Muscle of back (tissue), 3 donors: ENCODE measurements at regions not wholly inside any gene's neighbourhood (a gene's known extent, or its start where the extent isn't known, plus 50 kb on each side); places are given as distances from the start of the nearest gene placed in this dataset.

Experiments used
- DNase-seq, 3 donors: peaks; one replicate each; pipeline versions ENCODE4 v3.0.0 to v3.0.0-alpha.2; 2013

DNA sequence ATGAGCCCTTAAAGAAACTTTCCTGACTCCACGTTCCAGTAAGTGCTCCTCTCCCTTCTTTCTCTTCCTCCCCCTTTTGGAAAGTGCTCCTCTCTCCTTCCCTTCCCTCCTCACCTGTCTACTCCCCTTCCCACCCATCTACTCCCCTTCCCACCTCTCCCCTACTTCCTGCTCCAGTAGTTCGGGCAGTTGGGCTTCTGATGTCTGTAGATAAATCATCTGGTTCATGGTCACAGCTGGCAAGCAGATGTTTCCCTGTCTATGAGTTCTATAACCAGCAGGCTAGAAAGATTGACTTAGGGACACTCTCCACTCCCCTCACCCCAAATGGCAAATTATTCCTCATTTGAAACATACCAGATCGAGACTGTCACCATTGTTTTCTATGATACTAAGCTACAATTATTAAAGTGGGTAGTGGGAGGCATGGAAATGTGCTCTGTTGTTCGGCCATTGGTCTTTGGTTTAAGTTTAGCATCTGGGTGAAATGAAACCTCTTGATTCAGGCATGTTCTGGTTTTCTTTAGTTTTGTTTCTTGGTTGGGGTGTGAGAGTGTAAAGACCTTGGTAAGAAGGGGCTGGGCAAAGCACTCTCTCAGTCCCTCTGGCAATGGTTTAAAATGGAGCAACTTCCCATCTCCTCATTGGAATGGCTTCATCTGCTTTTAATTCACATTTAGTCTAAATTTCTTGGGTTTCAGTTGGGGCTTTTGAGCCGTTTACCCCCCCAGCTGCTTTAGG is 413.2 kb upstream of the SPRED2 start:
- DNase-seq: no peak

GRCh38 chr2:65842104-65842503 is 409.7 kb upstream of the SPRED2 start:
- no peak for DNase-seq

DNA sequence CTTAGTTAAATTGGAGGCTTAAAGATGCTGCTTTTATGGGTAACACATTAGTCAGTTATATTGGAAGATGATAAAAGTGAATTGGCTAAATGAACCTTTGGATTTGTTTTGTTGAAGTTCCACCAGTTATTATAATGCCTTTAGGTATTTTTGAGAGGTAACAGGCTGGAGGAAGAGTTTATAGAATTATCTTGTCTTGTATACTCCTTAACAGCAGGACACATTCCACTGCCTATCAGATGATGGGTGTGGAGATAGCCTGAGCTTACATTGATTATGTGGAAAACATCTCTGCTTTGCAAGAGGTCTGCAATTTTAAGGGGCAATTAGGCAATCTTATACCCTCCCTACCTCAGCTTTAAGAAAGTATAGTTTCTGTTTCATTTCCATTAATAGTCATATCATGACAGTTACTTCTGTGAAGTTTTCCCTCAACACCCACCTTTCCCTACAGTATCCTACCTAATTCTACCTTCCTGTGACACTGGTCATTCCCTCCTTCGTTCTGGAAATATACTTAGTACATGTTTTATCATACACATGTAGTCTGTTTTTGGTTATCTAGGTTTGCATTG is 403.7 kb upstream of the SPRED2 start:
- no peak for DNase-seq

DNA sequence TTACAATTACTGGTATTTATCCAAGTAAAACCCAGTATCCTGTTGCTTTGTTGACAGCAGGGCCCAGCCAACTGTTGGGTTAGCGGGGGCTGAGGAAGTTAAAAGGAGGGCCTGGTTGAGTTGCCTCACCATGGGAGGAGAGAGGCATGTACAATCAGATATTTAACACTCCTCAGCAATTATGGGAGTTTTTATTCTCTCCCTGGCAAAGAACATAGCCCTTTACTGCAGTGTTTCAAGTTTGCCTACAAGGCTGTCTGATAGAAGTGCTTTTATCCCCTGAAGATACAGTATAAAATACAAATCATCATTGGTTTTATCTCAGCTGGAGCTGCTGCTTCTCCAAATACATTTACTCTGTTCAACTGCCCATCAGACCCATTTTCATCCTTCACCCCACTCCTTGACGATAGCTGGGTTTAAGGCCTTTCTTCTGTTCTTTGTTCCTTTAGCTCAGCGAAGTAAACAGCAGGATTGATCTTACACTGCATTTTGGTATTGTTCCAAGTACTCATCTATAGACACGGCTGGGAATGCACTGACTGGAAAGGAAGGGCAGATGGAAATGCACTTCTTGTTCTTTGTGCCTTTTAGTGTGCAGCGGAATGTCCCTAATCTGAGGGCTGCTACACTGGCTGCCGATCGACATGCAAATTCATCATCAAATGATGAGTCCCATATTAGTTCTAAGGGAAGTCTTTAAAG is 402.5 kb upstream of the SPRED2 start:
- no peak for DNase-seq

DNA sequence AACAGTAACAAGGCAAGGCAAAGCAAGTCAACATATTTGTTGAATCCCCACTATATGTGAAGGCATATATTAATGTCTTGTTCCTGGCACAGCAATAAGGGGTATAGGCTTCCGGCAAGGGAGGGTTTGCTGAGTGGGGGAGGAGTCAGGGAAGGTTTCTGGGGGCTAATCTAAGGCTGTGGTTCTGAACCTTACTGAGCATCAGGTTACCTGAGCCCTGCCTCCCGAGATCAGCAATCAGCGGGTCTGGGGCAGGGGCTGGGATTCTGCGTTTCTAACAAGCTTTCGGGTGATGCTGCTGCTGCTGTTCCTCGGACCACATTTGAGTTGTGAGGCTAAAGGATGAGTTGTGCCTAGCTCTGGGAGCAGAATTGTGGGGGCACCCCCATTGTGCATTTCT is 401.7 kb upstream of the SPRED2 start:
- DNase-seq: no peak

DNA sequence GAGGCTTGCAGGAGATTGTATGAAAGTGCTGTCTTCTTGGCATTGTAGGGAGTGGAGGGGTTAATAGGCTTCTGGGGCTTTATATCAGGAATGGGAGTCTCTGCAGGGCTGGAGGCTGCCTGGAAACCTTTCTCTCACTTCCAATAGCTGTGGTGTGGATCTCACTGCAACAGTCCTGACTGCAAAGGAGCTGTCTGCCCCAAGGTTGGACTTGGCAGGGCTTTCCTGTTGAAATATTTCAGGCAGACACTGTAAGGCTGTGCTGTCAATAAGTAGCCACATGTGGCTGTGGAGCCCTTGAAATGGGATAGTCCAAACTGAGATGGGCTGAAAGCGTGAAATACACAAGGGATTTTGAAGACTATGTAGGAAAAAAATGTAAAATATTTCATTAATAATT is 399.1 kb upstream of the SPRED2 start:
- DNase-seq: peak in 1 of 3 donors; percentile 18

- no peak for DNase-seq
Measured at GRCh38 chr2:65826567-65826966, 394.2 kb upstream of the SPRED2 start.

DNA sequence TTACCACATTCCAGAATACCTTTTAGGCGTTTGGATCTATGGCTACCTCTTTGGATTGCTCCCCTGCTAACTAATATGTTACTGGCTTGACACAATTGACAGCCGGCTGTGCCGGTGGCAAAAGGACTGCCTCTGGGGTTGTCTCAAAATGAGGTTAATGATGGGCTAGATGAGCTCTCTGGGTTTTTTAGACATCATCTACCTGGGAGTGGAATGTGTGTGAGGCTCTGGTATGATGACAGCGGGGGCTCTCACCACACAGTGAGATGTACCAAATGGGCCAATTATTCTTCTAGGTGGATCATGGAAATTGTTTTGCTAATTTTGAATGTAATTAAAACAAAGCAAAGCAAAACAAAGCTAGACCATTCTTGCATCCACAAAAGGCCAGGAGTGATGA is 391.1 kb upstream of the SPRED2 start:
- DNase-seq: no peak

GRCh38 chr2:65820454-65820853 is 388.1 kb upstream of the SPRED2 start:
- no peak for DNase-seq

DNA sequence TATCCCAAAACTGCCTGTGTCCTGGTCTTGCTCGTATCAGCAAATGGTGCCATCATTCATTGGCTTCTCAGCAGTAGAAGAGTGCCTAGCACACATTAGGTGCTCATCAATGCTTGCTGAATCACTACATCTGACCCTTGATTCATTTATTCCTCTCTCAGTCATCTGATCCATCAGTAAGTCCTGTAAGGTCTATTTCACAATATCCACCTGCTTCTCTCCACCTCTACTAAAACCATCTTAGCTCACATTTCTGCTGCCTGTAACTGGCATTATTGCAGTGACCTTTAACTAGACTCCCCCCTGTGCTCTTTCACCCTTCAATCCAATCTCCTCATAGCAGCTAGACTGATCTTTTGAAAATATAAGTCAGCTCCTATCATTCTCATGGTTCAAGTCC is 387.6 kb upstream of the SPRED2 start:
- no peak for DNase-seq

- DNase-seq: no peak
Measured at GRCh38 chr2:65818873-65819451, 386.6 kb upstream of the SPRED2 start.

GRCh38 chr2:65813631-65814173 is 381.3 kb upstream of the SPRED2 start:
- no peak for DNase-seq

- DNase-seq: no peak
Measured at GRCh38 chr2:65812887-65813286, 380.5 kb upstream of the SPRED2 start.

- no peak for DNase-seq
Measured at GRCh38 chr2:65807942-65808341, 375.5 kb upstream of the SPRED2 start.

DNA sequence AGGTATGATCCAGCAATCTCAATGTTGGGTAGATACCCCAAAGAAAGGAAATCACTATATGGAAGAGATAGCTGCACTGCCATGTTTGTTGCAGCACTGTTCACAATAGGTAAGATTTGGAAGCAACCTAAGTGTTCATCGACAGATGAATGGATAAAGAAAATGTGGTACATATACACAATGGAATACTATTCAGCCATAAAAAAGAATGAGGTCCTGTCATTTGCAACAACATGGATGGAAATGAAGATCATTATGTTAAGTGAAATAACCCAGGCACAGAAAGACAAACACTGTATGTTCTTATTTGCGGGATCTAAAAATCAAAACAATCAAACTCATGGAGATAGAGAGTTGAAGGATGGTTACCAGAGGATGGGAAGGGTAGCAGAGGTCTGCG is 372.4 kb upstream of the SPRED2 start:
- no peak for DNase-seq

GRCh38 chr2:65802298-65802942 is 370.0 kb upstream of the SPRED2 start:
- no peak for DNase-seq

GRCh38 chr2:65800998-65801397 is 368.6 kb upstream of the SPRED2 start:
- DNase-seq: no peak

DNA sequence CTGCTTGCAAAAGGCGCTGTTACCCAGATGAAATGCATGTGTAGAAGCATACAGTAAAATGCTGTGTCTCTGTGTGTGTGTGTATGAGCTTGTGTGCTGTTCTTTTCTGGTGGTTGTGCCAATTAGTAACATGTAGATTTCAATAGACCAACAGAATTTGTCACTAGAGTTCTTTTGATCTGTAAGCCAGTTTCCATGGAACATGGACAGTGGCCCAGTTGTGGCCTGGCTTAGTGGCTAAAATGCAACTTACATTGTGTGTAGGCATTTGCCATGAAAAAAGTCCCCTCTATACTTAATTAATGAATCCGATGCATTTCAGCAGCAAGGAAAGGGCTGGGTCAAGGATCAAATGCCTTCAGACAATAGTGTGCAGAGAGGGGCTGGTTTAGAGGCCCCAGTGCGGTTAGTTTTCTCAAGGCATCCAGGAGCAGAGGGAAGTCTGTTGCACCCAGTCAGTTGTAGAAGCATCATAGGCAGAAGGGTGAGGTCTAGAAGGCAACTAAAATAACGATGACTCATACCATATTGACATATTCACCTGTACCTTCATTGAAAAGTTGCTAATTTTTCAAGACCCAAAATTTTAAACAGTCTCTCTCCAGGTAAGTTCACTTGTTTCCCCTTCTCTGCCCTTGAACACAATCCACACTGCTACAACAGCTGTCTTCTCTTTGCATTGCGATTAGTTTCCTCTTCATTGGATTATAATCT is 366.9 kb upstream of the SPRED2 start:
- no peak for DNase-seq

DNA sequence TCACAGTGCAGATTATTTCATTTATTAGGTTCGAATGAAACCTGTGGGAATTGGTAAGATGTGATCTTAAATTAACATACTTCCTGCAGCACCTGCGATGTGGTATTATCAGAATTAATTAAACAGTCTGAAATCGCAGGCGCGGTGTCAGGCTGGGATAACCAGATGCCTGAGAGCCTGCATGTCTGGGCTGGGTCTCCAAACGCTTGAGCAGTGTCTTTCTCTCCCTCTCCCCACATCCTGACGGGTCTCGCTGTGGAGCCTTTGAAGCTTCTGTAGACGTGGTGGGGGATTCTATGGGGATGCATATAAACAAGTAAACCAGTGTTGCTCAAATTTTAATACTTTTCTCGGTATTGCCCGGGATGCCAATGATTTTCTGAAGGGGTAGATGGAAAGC is 366.2 kb upstream of the SPRED2 start:
- DNase-seq: no peak

DNA sequence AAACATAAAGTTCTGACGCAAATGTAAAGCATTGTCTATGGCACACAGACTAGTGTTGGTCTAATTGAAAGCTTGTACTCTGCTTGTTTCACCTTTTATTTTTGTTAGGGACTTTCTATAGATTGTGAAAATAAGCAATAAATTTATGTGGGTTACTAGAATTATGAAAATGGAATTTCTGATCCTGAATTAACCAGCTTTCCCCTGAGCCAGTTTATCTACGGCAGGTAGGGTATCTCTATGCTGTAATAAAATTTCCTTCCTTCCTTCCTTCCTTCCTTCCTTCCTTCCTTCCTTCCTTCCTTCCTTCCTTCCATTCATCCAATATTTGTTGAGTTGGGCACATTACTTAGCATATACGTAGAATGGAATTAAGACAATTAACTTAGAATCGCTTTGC is 362.6 kb upstream of the SPRED2 start:
- no peak for DNase-seq

DNA sequence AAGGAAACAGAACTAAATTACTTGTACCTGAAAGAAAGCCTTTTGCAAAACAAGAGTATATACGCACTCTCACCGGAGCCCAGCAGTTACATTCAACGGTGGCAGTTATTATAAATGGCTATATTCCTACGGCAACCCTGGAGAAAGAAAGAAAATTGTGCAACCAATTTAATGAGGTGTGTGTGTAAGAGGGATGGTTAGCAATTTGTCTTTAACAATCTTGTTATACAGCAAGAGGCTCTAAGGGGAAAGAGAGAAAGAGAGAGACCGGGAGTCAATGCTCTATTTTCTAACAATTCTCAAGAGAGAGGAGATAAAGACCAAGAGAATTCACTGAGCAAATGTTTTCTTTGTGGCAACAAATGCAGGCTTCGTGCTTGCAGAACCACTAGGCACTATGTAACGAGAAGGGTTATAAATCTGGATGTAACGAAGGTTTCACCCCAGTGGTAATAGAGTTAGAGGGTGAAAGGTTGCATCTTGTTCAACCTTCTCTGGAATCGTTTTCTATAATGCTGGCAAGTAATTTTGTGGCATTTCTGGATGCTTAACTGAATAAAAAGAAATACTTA is 359.1 kb upstream of the SPRED2 start:
- DNase-seq: no peak
